Jurkat, Clone E6-1 (cell line): ENCODE measurements at regions not wholly inside any gene's neighbourhood (a gene's known extent, or its start where the extent isn't known, plus 50 kb on each side); places are given as distances from the start of the nearest gene placed in this dataset.

Experiments
- DNase-seq: peaks from one replicate; pipeline ENCODE4 v3.0.0-alpha.2; 2011; ENCODE audit warnings: low read depth, low spot score
- H3K4me3 ChIP-seq: 2 replicates; pipeline ENCODE4 v1.5.1; 2011; ENCODE audit warnings: mild to moderate bottlenecking, low read length, control low read depth, moderate library complexity

DNA sequence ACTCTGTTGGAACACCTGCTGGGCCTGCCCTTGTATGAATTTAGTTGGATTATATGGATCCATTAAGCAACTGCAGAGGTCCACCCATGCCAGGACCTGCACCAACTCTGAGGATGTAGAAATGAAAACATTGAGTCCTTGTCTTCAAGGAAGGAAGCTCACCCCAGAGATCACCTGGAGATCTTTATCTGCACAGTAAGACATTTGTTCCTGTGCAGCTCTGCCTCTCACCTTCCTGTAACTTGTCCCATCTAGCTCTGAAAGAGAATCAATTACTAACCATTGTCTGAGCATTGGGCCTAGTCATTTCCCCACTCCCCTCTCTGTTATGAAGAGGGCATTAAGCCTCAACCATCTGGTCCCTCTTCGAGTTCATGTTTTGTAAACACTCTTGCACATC is 105.2 kb upstream of the YWHAQ start:
- H3K4me3 ChIP-seq, result no peak overlapping the region
- DNase-seq, result no peak

DNA sequence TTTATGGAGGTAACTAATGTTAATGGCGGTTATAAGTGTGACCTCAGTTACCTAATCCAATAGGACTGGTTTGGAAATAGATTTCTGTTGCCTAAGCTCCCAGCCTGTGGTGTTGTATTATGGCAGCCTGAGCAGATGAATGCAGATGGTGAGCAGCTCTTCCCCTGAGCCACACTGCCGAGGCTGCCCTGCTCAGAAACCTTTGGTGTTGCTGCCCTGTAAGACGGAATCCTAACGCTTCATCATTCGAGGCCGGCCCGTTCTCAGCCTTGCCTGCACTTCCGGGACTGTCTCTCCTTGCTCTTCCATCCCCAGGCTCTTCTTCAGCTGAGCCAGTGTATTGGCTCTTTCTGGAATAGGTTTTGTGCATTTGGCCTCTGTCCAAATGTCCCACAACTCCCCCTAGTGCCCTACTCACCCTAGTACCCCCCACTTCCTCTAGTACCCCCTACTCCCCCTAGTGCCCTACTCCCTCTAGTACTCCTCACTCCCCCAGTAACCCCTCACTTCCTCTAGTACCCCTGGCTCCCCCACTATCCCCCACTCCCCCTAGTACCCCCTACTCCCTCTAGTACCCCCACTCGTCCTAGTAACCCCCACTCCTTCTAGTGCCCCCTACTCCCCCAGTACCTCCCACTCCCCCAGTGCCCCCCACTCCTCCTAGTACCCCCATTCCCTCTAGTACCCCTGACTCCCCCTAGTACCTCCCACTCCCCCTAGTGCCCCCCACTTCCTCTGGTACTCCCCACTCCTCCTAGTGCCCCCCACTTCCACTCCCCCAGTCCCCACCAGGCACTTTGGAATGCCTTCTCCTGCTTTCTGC is 106.0 kb upstream of the TAF1B start:
- H3K4me3 ChIP-seq, result no peak overlapping the region
- no peak for DNase-seq

DNA sequence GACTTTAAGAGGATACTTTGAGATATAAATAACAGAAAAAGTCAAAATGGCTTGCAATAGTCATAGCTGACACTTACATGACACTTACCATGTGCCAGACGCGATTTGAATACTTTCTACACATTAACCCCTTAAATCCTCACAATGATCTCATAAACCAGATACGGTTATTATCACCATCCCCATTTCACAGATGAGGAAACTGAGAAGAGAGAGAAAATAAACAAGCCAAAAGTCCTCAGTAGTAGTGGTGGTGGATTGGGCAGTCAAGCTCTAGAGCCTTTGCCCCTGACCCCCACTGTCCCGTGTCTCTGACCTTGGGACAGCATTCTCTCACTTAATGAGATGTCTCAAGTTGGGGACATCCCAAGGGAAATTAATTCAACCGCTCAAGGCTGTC is 105.2 kb upstream of the TAF1B start:
- no peak for DNase-seq
- H3K4me3 ChIP-seq, result no peak overlapping the region

DNA sequence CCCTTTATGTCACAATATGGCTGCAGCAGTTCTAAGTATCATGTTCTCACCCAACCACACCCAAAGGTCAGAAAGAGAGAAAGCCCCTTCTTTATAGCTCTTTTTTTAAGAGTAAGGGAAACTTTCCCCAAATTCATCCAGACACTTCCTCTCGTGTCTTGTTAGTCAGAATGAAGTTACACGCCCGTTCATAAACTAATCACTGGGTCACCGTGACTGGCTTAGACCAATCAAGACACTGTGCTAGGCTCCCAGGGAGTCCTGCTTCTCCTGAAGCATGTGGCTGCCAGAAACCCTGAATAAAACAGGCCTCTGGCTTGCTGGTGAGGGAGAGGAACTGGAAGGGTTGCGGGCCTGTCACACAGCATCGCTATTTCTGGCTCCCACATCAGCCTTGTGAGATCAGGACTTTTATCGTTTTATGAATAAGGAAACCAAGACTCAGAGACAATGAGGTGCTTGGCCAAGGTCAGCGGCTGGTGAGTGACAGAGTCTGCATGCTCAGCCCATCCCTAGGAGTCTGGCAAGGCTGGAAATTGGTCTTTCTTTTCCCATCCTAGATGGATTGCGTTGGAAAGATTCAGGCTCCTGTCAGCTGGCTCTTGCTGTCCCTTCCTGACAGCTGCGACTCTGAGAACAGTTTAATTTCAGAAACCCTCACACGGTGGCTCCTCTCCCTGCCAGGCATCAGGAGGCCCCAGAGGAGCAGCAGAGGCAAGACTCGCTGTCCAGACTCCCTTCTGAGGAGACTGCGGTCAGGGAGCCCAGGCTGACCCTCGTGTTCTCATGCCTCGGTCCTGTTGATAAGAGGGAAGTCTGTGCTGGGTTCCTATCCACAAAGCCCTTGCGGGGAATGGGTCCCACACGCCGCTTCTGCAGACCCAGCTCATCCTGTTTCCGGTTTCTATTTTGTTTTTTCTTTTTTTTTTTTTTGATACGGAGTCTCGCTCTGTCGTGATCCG is 104.5 kb upstream of the TAF1B start:
- no peak overlapping the region for H3K4me3 ChIP-seq
- no peak for DNase-seq

DNA sequence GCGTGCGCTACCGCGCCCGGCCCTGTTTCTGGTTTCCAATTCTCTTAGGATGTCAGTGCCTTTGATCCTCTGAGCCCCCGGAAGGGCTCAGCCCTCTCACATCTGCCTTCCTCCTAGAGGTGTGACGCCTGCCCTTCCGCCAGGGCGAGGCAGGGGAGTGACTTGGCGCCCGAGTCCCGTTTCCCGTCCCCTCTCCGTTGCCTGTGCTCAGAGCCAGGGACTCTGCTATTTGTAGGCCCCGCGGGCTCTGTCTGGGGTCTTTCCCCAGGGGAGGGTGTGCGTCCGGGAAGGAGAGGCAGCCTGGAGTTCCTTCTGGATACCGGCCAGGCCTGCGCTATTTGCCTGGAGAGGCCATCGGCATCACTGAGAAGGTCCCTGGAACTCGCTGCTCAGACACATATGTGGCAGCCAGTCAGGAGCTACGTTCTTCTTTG is 103.7 kb upstream of the TAF1B start:
- no peak overlapping the region for H3K4me3 ChIP-seq
- DNase-seq, result no peak

DNA sequence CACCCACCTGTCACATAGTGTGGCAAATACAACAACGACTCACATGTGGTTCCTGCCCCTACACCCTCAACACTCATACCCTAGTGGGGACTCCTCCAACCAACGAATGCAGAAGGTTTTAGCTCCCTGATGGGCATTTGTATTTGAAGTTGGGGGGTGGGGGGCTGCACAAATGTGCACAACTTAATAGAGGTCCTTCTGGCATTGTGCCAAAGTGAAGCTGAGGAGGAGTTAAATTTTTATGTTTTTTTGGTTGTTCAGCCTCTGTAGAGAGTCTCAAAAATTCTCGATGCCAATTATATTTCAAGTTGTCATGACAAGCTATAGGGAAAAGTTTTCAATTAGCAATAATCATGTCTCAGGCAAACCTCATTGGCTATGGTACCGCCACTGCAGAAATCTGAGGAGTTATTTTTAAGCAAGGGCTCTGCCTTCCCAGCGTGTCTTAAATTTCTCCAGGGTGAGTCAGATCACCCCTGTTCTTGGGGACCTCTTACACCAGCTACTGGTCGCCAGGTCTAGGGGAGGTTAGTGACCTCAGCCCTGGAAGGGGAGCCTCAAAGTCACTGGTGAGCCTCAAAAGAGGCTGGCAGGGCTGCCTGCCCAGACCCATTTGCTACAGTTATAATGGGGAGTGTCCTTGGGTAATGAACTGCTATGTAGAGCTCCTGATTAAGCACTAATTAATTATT is 102.7 kb upstream of the TAF1B start:
- H3K4me3 ChIP-seq, result no peak overlapping the region
- no peak for DNase-seq

DNA sequence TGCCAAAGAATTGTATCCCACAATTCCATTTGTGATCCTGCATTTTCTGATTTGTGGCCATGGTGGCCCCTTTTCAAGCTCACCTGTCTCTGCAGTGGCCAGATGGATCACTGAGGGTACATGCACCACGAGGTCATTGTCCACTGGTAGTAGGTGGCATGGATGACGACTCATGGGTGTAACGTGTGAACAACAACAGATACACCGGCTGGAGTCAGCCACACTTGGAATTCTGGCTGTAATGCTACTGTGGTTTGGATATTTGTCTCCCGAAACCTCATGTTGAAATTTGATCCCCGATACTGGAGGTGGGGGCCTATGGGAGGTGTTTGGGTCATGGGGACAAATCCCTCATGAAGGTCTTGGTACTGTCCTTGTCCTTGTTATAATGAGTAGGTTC is 102.2 kb upstream of the TAF1B start:
- DNase-seq, result no peak
- no peak overlapping the region for H3K4me3 ChIP-seq

DNA sequence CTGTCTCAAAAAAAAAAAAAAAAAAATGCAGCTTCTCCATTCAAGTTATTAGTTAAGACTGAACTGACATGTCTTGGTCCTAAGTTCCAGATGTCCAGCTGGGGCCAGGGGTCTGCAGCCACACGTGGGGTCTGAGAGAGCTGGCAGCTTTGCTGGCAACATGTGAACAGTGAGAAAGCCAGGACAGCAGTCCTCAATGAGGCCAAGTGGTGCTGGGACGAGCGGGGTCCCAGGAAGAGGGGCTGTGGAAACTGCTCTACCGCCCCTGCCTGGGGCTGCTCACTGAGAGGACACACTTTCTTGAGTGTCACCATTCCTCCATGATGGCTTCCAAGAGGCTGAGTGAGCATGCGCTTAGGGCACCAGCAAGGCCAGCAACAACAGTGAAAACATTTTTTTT is 100.7 kb upstream of the TAF1B start:
- DNase-seq, result no peak
- H3K4me3 ChIP-seq, result no peak overlapping the region

DNA sequence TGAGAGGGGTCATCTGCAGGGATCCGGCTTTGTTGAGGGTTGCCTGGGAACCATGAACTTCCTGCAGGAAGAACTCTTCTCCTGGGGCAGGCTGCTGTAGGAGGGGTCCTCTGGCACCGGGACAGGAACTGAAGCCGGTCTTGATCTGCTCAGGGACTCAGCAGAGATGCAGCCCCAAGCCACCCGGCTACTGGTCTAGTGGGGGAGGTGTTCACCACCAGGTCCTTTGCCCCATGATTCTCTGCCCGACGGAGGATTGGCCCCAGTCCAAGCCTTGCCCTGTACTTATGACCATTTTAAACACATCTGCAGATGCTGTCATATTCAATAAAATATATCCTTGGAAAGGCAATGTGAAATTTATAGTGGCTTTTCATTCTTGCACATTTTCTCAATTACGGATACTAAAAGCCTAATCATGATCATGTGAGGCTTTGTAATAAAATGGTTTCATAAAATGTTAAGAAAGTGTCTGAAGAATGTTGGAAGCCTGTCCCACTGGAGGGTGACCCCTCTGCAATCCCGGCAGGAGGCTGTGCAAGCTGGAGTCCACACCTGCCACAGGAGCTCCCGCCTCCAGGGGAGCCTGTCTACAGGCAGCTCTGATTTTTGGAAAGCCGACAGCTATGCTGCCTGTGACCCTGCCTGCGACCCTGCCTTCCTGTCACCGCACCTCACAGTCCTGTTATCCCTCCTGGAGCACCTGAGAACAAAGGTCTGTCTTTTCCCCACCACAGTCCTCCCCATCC is 98.8 kb upstream of the TAF1B start:
- H3K4me3 ChIP-seq, result no peak overlapping the region
- DNase-seq, result no peak

DNA sequence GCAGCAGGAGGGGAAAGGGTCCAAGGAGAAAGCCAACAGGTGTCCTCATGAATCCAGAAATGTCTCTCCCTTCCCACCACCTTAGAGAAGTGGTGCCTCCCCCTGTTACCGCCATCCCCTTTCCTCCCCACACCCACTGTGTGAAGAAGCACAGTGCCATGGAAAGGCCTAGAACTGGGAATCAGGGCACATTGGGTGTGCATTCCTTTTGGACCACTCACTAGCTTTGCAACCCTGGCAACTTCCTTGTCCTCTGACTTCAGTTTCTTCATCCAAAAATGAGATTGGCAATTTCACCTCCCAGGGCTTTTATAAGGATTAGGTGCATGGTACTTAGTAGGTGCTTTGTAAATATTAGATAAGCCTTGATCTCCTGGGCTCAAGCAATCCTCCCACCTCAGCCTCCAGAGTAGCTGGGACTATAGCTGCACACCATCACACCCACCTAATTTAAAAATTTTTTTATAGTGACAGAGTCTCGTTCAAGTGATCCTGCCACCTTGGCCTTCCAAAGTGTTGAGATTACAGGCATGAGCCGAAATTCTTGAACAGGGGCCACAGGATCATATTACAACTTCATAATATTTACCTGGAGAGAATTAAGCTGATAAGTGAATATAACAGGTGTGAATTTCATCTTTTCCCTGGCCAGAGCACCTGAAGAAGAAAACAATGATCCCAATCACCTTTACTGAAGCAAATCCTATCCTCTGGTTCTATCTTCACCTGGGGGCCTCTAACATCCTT is 97.9 kb upstream of the TAF1B start:
- no peak for DNase-seq

DNA sequence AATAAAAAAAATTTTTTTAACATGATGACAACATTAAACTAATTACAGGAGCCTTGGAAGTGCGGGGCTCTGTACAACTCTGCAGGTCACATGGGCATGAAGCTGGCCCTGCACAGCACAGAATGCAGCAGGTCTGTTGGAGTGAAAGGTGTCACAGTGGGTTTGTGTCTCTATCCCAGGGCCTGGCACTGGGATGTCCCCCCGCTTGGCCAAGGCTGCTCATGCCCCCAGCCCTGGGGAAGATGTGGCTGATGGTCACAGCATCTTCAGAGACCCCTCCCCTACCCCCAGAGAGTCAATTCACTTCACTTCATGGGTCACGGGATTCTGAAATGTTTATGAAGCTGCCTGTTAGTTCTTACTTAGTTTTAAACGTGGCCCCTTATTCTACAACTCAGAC is 95.9 kb upstream of the TAF1B start:
- no peak overlapping the region for H3K4me3 ChIP-seq
- DNase-seq, result no peak

More for the DNA sequence above, 97.9 kb upstream of the TAF1B start:
- no peak overlapping the region for H3K4me3 ChIP-seq

DNA sequence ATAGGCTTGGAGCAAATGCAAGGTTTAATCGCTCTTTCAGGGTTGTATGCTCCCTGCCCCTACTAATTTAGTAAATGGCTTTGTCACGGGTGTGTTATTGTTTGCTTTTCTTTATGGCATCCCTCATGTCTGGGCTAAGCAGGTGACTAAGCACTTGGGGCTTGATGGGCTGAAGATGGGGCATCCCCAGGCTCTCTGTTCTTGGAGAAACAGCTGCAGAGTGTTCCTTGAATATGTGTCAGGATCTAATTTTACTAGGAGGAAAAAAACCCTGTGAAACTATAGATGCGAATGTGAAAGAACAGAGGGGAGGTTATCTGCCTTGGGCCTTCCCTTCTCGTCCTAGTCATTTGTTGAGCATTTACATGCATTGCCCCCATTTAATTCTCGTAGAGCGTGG is 94.7 kb upstream of the TAF1B start:
- no peak overlapping the region for H3K4me3 ChIP-seq
- no peak for DNase-seq

DNA sequence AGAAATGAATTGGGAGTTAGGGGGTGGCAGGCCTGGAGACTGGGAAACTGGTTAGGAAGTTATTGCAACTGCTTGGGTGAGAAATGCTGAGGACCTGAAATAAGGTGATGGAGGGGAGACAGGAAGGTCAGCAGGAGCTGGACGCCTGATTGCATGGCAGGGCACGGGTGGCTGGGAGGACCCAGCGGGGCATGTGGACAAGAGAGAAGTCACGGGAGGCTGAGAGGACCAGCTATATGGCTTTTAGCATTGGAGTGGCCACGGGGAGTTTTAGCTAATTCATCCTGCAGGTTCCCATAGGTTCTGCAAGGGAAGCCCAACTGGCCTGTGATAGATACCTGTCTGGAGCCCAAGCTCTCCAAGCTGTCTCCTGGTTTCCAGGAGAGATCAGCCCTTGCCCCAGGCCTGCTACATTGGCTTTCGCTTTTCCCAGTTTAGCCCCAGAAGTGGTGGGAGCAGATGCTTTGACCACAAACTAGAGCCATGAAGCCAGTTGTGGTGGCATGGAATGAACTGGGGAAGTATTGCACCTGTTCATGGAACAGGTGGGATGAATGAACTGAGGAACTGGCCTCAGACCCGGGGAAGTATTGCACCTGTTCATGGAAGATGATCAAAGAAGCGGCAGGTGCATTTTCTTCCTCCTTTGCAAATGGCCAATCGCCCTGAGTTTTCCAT is 93.6 kb upstream of the TAF1B start:
- DNase-seq, result no peak
- H3K4me3 ChIP-seq, result no peak overlapping the region

DNA sequence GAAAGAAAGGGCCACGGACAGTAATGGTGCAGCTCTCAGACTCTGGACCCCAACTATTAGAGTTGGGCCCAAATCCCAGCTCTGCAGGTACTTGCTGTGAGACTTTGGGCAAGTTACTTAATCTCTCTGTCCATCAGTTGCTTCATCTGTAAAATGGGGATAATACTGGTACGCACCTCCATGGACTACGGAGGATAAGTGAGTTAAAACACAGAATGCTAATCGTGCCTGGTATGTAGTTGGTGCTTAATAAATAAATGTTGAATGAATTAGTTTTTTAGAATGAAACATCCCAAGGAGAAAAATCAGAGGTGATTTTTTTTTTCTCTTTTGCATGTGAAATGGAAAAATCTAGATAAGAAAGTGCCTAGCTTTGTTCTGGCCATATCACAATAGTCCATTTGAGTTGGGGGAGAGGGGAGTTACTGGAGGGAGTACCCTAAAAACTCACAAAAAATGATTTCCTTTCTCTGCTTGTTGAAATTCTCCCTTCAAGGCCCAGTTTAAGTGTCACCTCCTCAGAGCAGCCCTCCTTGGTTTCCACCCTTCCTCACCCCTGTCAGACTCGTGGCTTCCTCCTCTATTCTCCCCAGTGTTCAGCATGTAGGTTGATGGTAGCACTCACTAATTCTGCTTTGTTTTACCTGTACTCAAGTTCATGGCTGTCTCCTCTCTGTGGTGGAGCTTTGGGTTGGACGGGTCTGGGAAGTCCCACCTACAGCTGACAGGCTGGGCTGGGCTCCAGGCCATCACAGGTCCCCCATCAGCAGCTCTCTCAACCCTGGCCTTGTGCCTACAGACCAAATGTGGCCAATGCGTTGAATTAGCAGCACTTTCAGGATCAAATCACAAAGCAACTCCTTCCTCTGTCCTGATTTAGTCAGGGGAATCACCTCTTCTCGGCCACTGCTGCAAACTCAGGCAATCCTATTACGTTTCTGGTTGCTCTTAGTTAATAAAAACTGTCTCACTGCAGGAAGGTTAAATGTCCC is 92.8 kb upstream of the TAF1B start:
- no peak overlapping the region for H3K4me3 ChIP-seq
- no peak for DNase-seq

DNA sequence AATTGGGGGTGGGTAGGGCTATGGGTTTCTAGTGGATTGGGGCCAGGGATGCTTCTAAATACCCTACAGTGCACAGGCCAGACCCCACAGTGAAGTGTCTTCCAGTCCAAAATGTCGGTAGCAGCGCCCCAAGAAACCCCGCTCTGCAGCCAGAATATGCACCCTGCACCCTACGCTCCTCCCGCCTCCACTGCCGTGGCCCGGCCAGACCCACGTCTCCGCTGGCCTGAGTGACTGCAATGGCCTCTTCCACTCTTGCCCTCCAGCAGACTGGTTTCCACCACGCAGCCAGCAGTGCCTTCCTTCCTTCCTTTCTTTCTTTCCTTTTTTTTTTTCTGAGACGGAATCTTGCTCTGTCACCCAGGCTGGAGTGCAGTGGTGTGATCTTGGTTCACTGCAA is 91.4 kb upstream of the TAF1B start:
- no peak for DNase-seq
- H3K4me3 ChIP-seq, result no peak overlapping the region

DNA sequence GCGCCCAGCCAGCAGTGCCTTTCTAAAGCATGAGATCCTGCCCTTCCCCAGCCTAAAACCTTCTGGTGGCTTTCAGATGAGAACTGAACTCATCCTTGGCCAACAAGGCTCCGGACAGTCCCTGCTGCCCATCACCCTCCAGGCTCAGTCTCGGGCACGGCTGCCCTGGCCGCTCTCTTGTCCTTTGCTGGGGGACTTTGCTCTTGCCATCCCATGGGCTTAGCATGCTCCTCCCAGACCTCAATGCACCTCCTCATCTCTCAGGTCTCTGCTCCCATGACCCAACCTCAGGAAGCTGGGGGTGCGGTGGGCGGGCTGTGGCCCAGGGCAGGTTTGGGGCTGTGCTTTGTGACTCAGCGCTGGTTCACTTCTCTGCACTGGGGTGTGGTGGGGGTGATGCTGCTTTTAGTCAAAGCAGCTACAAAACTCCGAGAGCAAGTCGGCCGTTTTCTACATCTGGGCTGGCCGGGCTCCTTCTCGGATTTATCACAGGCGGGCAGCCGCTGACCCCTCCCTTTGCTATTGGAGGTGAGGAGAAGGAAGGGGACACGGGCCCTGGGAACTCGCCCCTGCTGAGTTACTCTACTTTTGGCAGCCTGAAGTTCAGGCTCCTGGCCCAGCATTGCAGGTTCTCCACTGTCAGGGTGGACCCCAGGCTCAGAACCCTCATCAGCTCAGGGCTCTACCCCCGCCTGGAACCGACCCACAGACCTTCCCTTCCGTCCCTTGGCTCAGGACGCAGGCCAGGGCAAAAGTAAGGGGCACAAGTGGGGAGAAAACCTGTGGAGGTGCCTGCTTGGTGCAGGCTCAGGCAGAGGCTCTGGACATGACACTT is 90.6 kb upstream of the TAF1B start:
- no peak overlapping the region for H3K4me3 ChIP-seq
- no peak for DNase-seq
